ENCODE measurements at regions not wholly inside any gene's neighbourhood (a gene's known extent, or its start where the extent isn't known, plus 50 kb on each side); places are given as distances from the start of the nearest gene placed in this dataset.

GRCh38 chr6:131391116-131391515 is 181.9 kb upstream of the ARG1 start:
- TF ChIP-seq, protein P1, sequence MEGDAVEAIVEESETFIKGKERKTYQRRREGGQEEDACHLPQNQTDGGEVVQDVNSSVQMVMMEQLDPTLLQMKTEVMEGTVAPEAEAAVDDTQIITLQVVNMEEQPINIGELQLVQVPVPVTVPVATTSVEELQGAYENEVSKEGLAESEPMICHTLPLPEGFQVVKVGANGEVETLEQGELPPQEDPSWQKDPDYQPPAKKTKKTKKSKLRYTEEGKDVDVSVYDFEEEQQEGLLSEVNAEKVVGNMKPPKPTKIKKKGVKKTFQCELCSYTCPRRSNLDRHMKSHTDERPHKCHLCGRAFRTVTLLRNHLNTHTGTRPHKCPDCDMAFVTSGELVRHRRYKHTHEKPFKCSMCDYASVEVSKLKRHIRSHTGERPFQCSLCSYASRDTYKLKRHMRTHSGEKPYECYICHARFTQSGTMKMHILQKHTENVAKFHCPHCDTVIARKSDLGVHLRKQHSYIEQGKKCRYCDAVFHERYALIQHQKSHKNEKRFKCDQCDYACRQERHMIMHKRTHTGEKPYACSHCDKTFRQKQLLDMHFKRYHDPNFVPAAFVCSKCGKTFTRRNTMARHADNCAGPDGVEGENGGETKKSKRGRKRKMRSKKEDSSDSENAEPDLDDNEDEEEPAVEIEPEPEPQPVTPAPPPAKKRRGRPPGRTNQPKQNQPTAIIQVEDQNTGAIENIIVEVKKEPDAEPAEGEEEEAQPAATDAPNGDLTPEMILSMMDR (IDR thresholded peaks at IDR 0.05; ENCODE audit: extremely low read depth, insufficient read depth, missing control alignments) = no peak
- in situ Hi-C loops (cut with MboI; ENCODE audit: low pct_unique_long_range_greater_than_20kb, low sequenced_read_pairs, unreplicated experiment) = no loop called here
- no peak for DNase-seq (ENCODE audit: low spot score)

GRCh38 chr6:131393433-131393832 is 179.6 kb upstream of the ARG1 start:
- in situ Hi-C loops (cut with MboI; ENCODE audit: low pct_unique_long_range_greater_than_20kb, low sequenced_read_pairs, unreplicated experiment) = no loop called here
- DNase-seq (ENCODE audit: low spot score) = no peak
- TF ChIP-seq, protein P1 (IDR thresholded peaks at IDR 0.05; ENCODE audit: extremely low read depth, insufficient read depth, missing control alignments) = no peak

GRCh38 chr6:131394768-131395432 is 178.1 kb upstream of the ARG1 start:
- in situ Hi-C loops (cut with MboI; ENCODE audit: low pct_unique_long_range_greater_than_20kb, low sequenced_read_pairs, unreplicated experiment) = no loop called here
- TF ChIP-seq, protein P1 (IDR thresholded peaks at IDR 0.05; ENCODE audit: extremely low read depth, insufficient read depth, missing control alignments) = no peak
- no peak for DNase-seq (ENCODE audit: low spot score)

- no peak for DNase-seq (ENCODE audit: low spot score)
- in situ Hi-C loops (cut with MboI; ENCODE audit: low pct_unique_long_range_greater_than_20kb, low sequenced_read_pairs, unreplicated experiment) = no loop called here
- TF ChIP-seq, protein P1 (IDR thresholded peaks at IDR 0.05; ENCODE audit: extremely low read depth, insufficient read depth, missing control alignments) = no peak
Measured at GRCh38 chr6:131398176-131398575, 174.8 kb upstream of the ARG1 start.

DNA sequence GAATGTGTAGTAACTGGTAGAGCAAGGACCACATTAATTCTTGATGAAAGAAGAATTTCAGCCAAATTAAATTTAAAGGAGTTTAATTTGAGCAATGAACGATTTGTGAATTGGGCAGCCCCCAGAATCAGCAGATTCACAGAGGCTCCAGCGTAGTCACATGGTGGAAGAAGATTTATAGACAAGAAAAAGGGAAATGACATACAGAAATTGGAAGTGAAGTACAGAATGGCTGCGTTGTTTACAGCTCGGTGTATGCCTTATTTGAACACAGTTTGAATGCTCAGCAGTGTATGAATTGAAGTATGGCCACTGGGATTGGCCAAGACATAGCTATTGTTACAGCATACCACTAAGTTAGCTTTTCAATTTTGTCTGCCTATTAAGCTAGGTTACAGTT is 173.6 kb upstream of the ARG1 start:
- TF ChIP-seq, protein P1 (IDR thresholded peaks at IDR 0.05; ENCODE audit: extremely low read depth, insufficient read depth, missing control alignments) = no peak
- DNase-seq (ENCODE audit: low spot score) = no peak
- in situ Hi-C loops (cut with MboI; ENCODE audit: low pct_unique_long_range_greater_than_20kb, low sequenced_read_pairs, unreplicated experiment) = no loop called here

- TF ChIP-seq, protein P1 (IDR thresholded peaks at IDR 0.05; ENCODE audit: extremely low read depth, insufficient read depth, missing control alignments) = no peak
- in situ Hi-C loops (cut with MboI; ENCODE audit: low pct_unique_long_range_greater_than_20kb, low sequenced_read_pairs, unreplicated experiment) = no loop called here
- no peak for DNase-seq (ENCODE audit: low spot score)
Measured at GRCh38 chr6:131400054-131400778, 172.8 kb upstream of the ARG1 start.
